ENCODE measurements at regions not wholly inside any gene's neighbourhood (a gene's known extent, or its start where the extent isn't known, plus 50 kb on each side); places are given as distances from the start of the nearest gene placed in this dataset.

DNA sequence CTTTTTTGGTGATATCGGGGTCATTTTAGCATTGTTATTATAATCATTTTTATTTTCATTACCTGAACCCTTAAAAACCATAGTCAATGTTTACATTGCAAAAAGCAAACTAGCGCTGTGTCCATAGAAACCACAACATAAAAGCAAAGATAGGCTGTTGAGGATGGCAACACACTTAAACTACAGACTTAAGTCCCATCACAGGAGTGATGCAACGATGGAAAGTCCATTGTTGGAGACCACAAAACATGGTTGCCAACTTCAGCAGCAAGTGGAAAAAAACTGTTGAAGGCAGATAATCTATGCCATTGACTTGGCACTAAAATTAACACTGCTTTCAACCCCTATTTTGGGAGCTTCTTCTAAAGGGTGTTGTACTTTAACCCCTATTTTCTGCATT, 398.8 kb upstream of the IGFBP3 start:
- TF ChIP-seq ZNF331 (CRISPR knock-in tag; IDR thresholded peaks at IDR 0.05; ENCODE audit: low read depth) (no peak), JUNB (IDR thresholded peaks at IDR 0.05; ENCODE audit: unreplicated experiment) (no peak), CREB1 (CRISPR knock-in tag; IDR thresholded peaks at IDR 0.05; ENCODE audit: low read depth) (no peak), ZNF114 (CRISPR knock-in tag; IDR thresholded peaks at IDR 0.05) (no peak), EZH2 (IDR thresholded peaks at IDR 0.05; ENCODE audit: low read depth, unreplicated experiment) (no peak), POLR2AphosphoS5 (IDR thresholded peaks at IDR 0.05; ENCODE audit: low read depth) (no peak), EZH2phosphoT487 (IDR thresholded peaks at IDR 0.05; ENCODE audit: unreplicated experiment) (no peak), STAT1 (IDR thresholded peaks at IDR 0.05; ENCODE audit: unreplicated experiment) (no peak), NANOG (IDR thresholded peaks at IDR 0.05; ENCODE audit: borderline replicate concordance) (no peak)
- TF ChIP-seq, protein P1, sequence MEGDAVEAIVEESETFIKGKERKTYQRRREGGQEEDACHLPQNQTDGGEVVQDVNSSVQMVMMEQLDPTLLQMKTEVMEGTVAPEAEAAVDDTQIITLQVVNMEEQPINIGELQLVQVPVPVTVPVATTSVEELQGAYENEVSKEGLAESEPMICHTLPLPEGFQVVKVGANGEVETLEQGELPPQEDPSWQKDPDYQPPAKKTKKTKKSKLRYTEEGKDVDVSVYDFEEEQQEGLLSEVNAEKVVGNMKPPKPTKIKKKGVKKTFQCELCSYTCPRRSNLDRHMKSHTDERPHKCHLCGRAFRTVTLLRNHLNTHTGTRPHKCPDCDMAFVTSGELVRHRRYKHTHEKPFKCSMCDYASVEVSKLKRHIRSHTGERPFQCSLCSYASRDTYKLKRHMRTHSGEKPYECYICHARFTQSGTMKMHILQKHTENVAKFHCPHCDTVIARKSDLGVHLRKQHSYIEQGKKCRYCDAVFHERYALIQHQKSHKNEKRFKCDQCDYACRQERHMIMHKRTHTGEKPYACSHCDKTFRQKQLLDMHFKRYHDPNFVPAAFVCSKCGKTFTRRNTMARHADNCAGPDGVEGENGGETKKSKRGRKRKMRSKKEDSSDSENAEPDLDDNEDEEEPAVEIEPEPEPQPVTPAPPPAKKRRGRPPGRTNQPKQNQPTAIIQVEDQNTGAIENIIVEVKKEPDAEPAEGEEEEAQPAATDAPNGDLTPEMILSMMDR (conservative IDR thresholded peaks at IDR 0.05; ENCODE audit: low read depth in 2 of 2): no peak
- TF ChIP-seq, protein P2, sequence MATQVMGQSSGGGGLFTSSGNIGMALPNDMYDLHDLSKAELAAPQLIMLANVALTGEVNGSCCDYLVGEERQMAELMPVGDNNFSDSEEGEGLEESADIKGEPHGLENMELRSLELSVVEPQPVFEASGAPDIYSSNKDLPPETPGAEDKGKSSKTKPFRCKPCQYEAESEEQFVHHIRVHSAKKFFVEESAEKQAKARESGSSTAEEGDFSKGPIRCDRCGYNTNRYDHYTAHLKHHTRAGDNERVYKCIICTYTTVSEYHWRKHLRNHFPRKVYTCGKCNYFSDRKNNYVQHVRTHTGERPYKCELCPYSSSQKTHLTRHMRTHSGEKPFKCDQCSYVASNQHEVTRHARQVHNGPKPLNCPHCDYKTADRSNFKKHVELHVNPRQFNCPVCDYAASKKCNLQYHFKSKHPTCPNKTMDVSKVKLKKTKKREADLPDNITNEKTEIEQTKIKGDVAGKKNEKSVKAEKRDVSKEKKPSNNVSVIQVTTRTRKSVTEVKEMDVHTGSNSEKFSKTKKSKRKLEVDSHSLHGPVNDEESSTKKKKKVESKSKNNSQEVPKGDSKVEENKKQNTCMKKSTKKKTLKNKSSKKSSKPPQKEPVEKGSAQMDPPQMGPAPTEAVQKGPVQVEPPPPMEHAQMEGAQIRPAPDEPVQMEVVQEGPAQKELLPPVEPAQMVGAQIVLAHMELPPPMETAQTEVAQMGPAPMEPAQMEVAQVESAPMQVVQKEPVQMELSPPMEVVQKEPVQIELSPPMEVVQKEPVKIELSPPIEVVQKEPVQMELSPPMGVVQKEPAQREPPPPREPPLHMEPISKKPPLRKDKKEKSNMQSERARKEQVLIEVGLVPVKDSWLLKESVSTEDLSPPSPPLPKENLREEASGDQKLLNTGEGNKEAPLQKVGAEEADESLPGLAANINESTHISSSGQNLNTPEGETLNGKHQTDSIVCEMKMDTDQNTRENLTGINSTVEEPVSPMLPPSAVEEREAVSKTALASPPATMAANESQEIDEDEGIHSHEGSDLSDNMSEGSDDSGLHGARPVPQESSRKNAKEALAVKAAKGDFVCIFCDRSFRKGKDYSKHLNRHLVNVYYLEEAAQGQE (IDR thresholded peaks at IDR 0.05; ENCODE audit: unreplicated experiment): no peak
- TF ChIP-seq, protein P3, sequence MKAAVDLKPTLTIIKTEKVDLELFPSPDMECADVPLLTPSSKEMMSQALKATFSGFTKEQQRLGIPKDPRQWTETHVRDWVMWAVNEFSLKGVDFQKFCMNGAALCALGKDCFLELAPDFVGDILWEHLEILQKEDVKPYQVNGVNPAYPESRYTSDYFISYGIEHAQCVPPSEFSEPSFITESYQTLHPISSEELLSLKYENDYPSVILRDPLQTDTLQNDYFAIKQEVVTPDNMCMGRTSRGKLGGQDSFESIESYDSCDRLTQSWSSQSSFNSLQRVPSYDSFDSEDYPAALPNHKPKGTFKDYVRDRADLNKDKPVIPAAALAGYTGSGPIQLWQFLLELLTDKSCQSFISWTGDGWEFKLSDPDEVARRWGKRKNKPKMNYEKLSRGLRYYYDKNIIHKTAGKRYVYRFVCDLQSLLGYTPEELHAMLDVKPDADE (IDR thresholded peaks at IDR 0.05): no peak
- TF ChIP-seq, protein P4, sequence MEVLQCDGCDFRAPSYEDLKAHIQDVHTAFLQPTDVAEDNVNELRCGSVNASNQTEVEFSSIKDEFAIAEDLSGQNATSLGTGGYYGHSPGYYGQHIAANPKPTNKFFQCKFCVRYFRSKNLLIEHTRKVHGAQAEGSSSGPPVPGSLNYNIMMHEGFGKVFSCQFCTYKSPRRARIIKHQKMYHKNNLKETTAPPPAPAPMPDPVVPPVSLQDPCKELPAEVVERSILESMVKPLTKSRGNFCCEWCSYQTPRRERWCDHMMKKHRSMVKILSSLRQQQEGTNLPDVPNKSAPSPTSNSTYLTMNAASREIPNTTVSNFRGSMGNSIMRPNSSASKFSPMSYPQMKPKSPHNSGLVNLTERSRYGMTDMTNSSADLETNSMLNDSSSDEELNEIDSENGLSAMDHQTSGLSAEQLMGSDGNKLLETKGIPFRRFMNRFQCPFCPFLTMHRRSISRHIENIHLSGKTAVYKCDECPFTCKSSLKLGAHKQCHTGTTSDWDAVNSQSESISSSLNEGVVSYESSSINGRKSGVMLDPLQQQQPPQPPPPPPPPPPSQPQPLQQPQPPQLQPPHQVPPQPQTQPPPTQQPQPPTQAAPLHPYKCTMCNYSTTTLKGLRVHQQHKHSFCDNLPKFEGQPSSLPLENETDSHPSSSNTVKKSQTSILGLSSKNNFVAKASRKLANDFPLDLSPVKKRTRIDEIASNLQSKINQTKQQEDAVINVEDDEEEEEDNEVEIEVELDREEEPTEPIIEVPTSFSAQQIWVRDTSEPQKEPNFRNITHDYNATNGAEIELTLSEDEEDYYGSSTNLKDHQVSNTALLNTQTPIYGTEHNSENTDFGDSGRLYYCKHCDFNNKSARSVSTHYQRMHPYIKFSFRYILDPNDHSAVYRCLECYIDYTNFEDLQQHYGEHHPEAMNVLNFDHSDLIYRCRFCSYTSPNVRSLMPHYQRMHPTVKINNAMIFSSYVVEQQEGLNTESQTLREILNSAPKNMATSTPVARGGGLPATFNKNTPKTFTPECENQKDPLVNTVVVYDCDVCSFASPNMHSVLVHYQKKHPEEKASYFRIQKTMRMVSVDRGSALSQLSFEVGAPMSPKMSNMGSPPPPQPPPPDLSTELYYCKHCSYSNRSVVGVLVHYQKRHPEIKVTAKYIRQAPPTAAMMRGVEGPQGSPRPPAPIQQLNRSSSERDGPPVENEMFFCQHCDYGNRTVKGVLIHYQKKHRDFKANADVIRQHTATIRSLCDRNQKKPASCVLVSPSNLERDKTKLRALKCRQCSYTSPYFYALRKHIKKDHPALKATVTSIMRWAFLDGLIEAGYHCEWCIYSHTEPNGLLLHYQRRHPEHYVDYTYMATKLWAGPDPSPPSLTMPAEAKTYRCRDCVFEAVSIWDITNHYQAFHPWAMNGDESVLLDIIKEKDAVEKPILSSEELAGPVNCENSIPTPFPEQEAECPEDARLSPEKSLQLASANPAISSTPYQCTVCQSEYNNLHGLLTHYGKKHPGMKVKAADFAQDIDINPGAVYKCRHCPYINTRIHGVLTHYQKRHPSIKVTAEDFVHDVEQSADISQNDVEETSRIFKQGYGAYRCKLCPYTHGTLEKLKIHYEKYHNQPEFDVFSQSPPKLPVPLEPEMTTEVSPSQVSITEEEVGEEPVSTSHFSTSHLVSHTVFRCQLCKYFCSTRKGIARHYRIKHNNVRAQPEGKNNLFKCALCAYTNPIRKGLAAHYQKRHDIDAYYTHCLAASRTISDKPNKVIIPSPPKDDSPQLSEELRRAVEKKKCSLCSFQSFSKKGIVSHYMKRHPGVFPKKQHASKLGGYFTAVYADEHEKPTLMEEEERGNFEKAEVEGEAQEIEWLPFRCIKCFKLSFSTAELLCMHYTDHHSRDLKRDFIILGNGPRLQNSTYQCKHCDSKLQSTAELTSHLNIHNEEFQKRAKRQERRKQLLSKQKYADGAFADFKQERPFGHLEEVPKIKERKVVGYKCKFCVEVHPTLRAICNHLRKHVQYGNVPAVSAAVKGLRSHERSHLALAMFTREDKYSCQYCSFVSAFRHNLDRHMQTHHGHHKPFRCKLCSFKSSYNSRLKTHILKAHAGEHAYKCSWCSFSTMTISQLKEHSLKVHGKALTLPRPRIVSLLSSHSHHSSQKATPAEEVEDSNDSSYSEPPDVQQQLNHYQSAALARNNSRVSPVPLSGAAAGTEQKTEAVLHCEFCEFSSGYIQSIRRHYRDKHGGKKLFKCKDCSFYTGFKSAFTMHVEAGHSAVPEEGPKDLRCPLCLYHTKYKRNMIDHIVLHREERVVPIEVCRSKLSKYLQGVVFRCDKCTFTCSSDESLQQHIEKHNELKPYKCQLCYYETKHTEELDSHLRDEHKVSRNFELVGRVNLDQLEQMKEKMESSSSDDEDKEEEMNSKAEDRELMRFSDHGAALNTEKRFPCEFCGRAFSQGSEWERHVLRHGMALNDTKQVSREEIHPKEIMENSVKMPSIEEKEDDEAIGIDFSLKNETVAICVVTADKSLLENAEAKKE (CRISPR knock-in tag; IDR thresholded peaks at IDR 0.05): no peak
